Suppressor macrophage treated with lipopolysaccharide for 4 hours (primary cell): ENCODE measurements at regions not wholly inside any gene's neighbourhood (a gene's known extent, or its start where the extent isn't known, plus 50 kb on each side); places are given as distances from the start of the nearest gene placed in this dataset.

Experiments
- DNase-seq: peaks from one replicate; pipeline ENCODE4 v3.0.0-alpha.2; 2020

- no peak for DNase-seq
These were observed 53.6 kb upstream of the DPT start for GRCh38 chr1:168782559-168783116.

- DNase-seq = no peak
These were observed 54.6 kb upstream of the DPT start for GRCh38 chr1:168783458-168784210.

GRCh38 chr1:168786476-168787330 is 57.7 kb upstream of the DPT start:
- no peak for DNase-seq

- DNase-seq = no peak
These were observed 59.3 kb upstream of the DPT start for GRCh38 chr1:168788258-168788657.

GRCh38 chr1:168789501-168789900 is 60.5 kb upstream of the DPT start:
- DNase-seq = no peak

- DNase-seq = no peak
These were observed 63.1 kb upstream of the DPT start for GRCh38 chr1:168792142-168792541.

- DNase-seq = no peak
These were observed 63.7 kb upstream of the DPT start for GRCh38 chr1:168792592-168793125.

- DNase-seq = no peak
These were observed 65.1 kb upstream of the DPT start for GRCh38 chr1:168794057-168794456.

GRCh38 chr1:168795681-168796080 is 66.7 kb upstream of the DPT start:
- DNase-seq = no peak

GRCh38 chr1:168799927-168800605 is 71.1 kb upstream of the DPT start:
- no peak for DNase-seq

- DNase-seq = no peak
These were observed 72.2 kb upstream of the DPT start for GRCh38 chr1:168801032-168801745.

GRCh38 chr1:168803806-168804510 is 75.0 kb upstream of the DPT start:
- DNase-seq = no peak

- no peak for DNase-seq
These were observed 77.9 kb upstream of the DPT start for GRCh38 chr1:168806952-168807351.

- no peak for DNase-seq
These were observed 82.2 kb upstream of the DPT start for GRCh38 chr1:168811176-168811575.

GRCh38 chr1:168819668-168820067 is 90.7 kb upstream of the DPT start:
- DNase-seq = no peak

GRCh38 chr1:168821434-168821833 is 92.4 kb upstream of the DPT start:
- DNase-seq = no peak

- no peak for DNase-seq
These were observed 93.9 kb upstream of the DPT start for GRCh38 chr1:168822911-168823310.

- no peak for DNase-seq
These were observed 95.0 kb upstream of the DPT start for GRCh38 chr1:168823988-168824387.

GRCh38 chr1:168824418-168825065 is 95.5 kb upstream of the DPT start:
- DNase-seq = no peak

- no peak for DNase-seq
These were observed 96.1 kb upstream of the DPT start for GRCh38 chr1:168825129-168825528.

GRCh38 chr1:168825820-168826219 is 96.8 kb upstream of the DPT start:
- DNase-seq = no peak
